ENCODE measurements at regions not wholly inside any gene's neighbourhood (a gene's known extent, or its start where the extent isn't known, plus 50 kb on each side); places are given as distances from the start of the nearest gene placed in this dataset.
"Not testable (repeated sequence)": the region's sequence is repeated elsewhere in the genome, so short reads cannot be mapped to it uniquely, and the experiment has no call there.

DNA sequence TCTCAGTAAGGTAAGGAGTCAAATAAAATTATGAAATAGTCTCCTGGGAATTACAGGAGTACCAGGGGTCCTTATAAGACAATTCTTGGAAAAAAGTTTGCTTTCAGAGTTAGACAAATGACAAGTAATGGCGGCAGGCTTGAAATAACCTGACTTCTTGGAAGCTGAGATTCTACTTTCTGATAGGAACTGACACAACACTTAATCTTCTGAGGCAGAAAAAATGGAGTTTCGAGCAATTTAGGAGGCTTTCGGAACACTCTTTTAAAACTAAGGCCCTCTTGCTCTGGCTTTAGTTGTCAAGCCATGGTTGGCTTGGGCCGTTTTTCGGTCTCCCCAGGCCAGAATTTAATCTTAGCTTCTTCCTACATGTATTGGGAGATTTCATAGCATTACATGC, 260.0 kb downstream of the GATA3 start:
- TF ChIP-seq, protein P1, sequence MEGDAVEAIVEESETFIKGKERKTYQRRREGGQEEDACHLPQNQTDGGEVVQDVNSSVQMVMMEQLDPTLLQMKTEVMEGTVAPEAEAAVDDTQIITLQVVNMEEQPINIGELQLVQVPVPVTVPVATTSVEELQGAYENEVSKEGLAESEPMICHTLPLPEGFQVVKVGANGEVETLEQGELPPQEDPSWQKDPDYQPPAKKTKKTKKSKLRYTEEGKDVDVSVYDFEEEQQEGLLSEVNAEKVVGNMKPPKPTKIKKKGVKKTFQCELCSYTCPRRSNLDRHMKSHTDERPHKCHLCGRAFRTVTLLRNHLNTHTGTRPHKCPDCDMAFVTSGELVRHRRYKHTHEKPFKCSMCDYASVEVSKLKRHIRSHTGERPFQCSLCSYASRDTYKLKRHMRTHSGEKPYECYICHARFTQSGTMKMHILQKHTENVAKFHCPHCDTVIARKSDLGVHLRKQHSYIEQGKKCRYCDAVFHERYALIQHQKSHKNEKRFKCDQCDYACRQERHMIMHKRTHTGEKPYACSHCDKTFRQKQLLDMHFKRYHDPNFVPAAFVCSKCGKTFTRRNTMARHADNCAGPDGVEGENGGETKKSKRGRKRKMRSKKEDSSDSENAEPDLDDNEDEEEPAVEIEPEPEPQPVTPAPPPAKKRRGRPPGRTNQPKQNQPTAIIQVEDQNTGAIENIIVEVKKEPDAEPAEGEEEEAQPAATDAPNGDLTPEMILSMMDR (IDR thresholded peaks at IDR 0.05; ENCODE audit: partially characterized antibody, unreplicated experiment), result no peak
- Mint-ChIP-seq H3K27me3 (ENCODE audit: unreplicated experiment) (no peaks in the 10 kb centered on the region), H3K4me3 (ENCODE audit: unreplicated experiment) (no peak overlapping the region), H3K27ac (ENCODE audit: unreplicated experiment) (no peak overlapping the region), H3K4me1 (ENCODE audit: low read depth, unreplicated experiment) (peaks cover 3% of the 10 kb centered on the region), H3K36me3 (ENCODE audit: unreplicated experiment) (no peaks in the 10 kb centered on the region), H3K9me3 (ENCODE audit: unreplicated experiment) (no peaks in the 10 kb centered on the region)
- DNase-seq, result no peak

DNA sequence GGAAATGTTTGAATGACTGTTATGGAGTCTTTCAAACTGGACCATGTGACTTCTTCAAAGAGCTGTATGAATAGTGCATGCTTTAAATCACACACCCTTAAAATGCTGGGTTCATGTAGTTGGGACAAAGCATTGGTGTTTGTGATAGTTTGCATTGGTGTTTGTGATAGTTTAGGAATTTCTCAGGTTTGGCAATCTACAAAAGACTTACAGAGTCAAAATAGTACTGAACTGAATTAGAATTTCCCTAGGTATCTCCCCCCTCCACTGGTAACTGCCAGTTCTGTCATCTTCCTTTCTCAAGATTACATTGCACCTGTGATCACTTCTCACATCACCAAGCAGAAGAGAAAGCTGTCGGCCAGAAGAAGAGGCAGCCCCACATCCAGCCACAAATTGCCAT, 261.1 kb downstream of the GATA3 start:
- Mint-ChIP-seq H3K4me3 (ENCODE audit: unreplicated experiment) (no peak overlapping the region), H3K9me3 (ENCODE audit: unreplicated experiment) (no peaks in the 10 kb centered on the region), H3K4me1 (ENCODE audit: low read depth, unreplicated experiment) (peaks cover 3% of the 10 kb centered on the region), H3K27me3 (ENCODE audit: unreplicated experiment) (no peaks in the 10 kb centered on the region), H3K36me3 (ENCODE audit: unreplicated experiment) (no peaks in the 10 kb centered on the region), H3K27ac (ENCODE audit: unreplicated experiment) (no peak overlapping the region)
- TF ChIP-seq, protein P1 (IDR thresholded peaks at IDR 0.05; ENCODE audit: partially characterized antibody, unreplicated experiment), result no peak
- DNase-seq, result no peak

DNA sequence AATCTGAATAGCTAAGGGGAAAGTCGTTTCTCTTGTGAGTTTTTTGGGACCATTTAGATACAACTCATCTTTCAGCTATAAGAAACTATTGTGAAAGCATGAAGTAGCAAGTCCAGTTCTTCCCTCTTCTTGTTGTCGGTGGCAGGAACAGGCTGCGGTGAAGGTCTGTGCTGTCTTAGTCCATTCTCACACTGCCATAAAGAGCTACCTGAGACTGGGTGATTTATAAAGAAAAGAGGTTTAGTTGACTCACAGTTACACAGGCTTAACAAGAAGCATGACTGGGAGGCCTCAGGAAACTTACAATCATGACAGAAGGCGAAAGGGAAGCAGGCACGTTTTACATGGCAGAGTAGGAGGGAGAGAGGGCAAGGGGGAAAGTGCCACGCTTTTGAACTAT, 261.8 kb downstream of the GATA3 start:
- Mint-ChIP-seq H3K9me3 (ENCODE audit: unreplicated experiment) (no peaks in the 10 kb centered on the region), H3K36me3 (ENCODE audit: unreplicated experiment) (no peaks in the 10 kb centered on the region), H3K4me3 (ENCODE audit: unreplicated experiment) (no peak overlapping the region), H3K27ac (ENCODE audit: unreplicated experiment) (no peak overlapping the region), H3K4me1 (ENCODE audit: low read depth, unreplicated experiment) (peaks cover 3% of the 10 kb centered on the region), H3K27me3 (ENCODE audit: unreplicated experiment) (no peaks in the 10 kb centered on the region)
- no peak for DNase-seq
- TF ChIP-seq, protein P1 (IDR thresholded peaks at IDR 0.05; ENCODE audit: partially characterized antibody, unreplicated experiment), result no peak

DNA sequence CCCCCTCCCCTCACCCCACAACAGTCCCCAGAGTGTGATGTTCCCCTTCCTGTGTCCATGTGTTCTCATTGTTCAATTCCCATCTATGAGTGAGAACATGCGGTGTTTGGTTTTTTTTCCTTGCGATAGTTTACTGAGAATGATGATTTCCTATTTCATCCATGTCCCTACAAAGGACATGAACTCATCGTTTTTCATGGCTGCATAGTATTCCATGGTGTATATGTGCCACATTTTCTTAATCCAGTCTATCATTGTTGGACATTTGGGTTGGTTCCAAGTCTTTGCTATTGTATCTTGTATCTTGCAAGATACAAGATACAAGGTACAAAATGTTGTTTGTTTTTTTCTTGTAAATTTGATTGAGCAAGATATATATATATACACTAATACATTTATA, 263.9 kb downstream of the GATA3 start:
- H3K27ac Mint-ChIP-seq (ENCODE audit: unreplicated experiment); H3K36me3 Mint-ChIP-seq (ENCODE audit: unreplicated experiment); DNase-seq; H3K9me3 Mint-ChIP-seq (ENCODE audit: unreplicated experiment); H3K27me3 Mint-ChIP-seq (ENCODE audit: unreplicated experiment); H3K4me3 Mint-ChIP-seq (ENCODE audit: unreplicated experiment); H3K4me1 Mint-ChIP-seq (ENCODE audit: low read depth, unreplicated experiment): not testable (repeated sequence)

DNA sequence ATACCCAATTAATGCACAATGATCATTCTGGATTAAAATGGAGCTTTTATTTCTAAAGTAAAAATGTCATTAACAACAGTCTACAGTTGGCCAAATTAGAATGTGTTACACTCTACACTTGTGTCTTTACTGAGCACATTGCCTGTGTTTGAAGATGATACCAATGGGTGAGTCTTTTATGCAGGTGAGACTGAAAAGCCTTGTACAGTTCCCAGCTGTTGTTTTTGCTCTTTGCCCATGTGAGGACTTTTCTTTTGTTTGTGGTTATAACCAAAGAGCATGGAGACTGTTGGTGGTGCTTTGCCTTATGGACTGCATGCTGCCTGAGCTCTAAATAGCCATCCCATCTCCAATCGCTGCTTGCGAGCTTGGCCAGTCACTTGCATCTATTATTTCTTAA, 264.5 kb downstream of the GATA3 start:
- Mint-ChIP-seq H3K36me3 (ENCODE audit: unreplicated experiment) (no peaks in the 10 kb centered on the region), H3K4me3 (ENCODE audit: unreplicated experiment) (no peak overlapping the region), H3K27me3 (ENCODE audit: unreplicated experiment) (no peaks in the 10 kb centered on the region), H3K4me1 (ENCODE audit: low read depth, unreplicated experiment) (no peaks in the 10 kb centered on the region), H3K9me3 (ENCODE audit: unreplicated experiment) (no peaks in the 10 kb centered on the region), H3K27ac (ENCODE audit: unreplicated experiment) (no peak overlapping the region)
- TF ChIP-seq, protein P1 (IDR thresholded peaks at IDR 0.05; ENCODE audit: partially characterized antibody, unreplicated experiment), result no peak
- no peak for DNase-seq

DNA sequence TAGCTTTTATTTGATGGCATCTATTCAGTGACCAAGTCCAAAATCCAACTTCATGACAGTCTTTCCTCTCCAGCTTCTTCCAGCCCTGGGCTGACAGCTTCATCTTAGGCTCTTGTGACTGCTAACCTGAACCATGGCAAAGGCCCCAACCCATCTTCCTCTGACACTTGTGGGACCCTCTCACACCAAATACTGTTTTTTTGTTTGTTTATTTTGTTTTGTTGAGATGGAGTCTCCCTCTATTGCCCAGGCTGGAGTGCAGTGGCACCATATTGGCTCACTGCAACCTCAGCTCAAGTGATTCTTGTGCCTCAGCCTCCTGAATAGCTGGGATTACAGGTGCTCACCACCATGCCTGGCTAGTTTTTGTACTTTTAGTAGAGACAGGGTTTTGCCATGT, 265.2 kb downstream of the GATA3 start:
- Mint-ChIP-seq H3K4me3 (ENCODE audit: unreplicated experiment) (no peak overlapping the region), H3K9me3 (ENCODE audit: unreplicated experiment) (no peaks in the 10 kb centered on the region), H3K36me3 (ENCODE audit: unreplicated experiment) (no peaks in the 10 kb centered on the region), H3K4me1 (ENCODE audit: low read depth, unreplicated experiment) (no peaks in the 10 kb centered on the region), H3K27me3 (ENCODE audit: unreplicated experiment) (no peaks in the 10 kb centered on the region), H3K27ac (ENCODE audit: unreplicated experiment) (no peak overlapping the region)
- TF ChIP-seq, protein P1 (IDR thresholded peaks at IDR 0.05; ENCODE audit: partially characterized antibody, unreplicated experiment), result no peak
- no peak for DNase-seq
